ENCODE measurements at regions not wholly inside any gene's neighbourhood (a gene's known extent, or its start where the extent isn't known, plus 50 kb on each side); places are given as distances from the start of the nearest gene placed in this dataset.
A peak's percentile ranks its signal among the peaks of the same experiment; 100 is the strongest.

DNA sequence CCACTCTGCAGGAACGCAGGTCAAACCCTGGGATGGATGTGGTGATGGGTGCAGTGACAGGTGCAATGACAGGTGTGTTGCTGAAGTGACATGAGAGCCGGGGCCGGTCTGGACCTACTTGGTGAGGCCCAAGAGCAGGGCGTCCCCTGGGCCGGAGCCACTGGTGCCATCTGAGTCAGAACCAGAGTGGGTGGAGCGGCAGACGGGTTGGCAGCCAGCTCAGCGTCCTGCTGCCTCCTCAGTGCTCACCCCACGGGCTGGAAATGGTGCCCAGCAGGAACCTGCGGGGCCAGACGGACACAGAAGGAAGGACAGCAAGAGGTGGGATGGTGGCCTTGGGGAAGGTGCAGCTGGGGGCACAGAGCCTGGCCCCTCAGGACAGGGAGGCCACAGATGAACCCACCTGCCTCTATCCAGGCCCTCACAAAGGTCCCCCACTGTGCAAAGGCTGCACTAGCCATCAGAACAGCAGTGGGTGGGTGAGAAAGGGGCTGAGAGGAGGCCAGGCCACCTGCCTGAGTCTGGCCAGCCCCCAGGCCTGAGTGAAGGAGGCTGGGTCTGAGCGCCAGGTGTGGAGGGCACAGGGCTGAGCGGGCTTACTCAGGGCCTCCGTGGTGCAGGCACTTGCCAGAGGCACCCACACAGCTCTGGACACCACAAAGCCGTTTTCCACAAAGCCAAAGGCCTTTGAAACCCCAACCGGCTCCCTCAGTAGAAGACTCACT, 129.0 kb upstream of the PPP2R2D start:
- H3K4me1 Mint-ChIP-seq = peaks cover 17% of the 10 kb centered on the region
- no peak for TF ChIP-seq CTCF (conservative IDR thresholded peaks at IDR 0.05)
- no peak for DNase-seq (ENCODE audit: low read depth, low spot score)
- no peak overlapping the region for H3K4me3 Mint-ChIP-seq
- no peak overlapping the region for H3K27ac Mint-ChIP-seq (ENCODE audit: unreplicated experiment)
- peaks cover 8% of the 10 kb centered on the region for H3K9me3 Mint-ChIP-seq
- H3K36me3 Mint-ChIP-seq (ENCODE audit: low read depth) = peaks cover 7% of the 10 kb centered on the region
- no peaks in the 10 kb centered on the region for H3K27me3 Mint-ChIP-seq (ENCODE audit: low read depth)

- peaks cover 13% of the 10 kb centered on the region for H3K9me3 Mint-ChIP-seq
- H3K4me3 Mint-ChIP-seq = no peak overlapping the region
- no peak overlapping the region for H3K27ac Mint-ChIP-seq (ENCODE audit: unreplicated experiment)
- no peak for DNase-seq (ENCODE audit: low read depth, low spot score)
- H3K36me3 Mint-ChIP-seq (ENCODE audit: low read depth) = peaks cover 11% of the 10 kb centered on the region
- H3K27me3 Mint-ChIP-seq (ENCODE audit: low read depth) = no peaks in the 10 kb centered on the region
- peaks cover 17% of the 10 kb centered on the region for H3K4me1 Mint-ChIP-seq
- TF ChIP-seq CTCF (conservative IDR thresholded peaks at IDR 0.05) = no peak
These were observed 128.4 kb upstream of the PPP2R2D start for GRCh38 chr10:131772441-131772840.

- peak overlapping the region; percentile 62 for H3K27ac Mint-ChIP-seq (ENCODE audit: unreplicated experiment)
- no peaks in the 10 kb centered on the region for H3K27me3 Mint-ChIP-seq (ENCODE audit: low read depth)
- DNase-seq (ENCODE audit: low read depth, low spot score) = no peak
- H3K4me1 Mint-ChIP-seq = peaks cover 17% of the 10 kb centered on the region
- no peak for TF ChIP-seq CTCF (conservative IDR thresholded peaks at IDR 0.05)
- peaks cover 17% of the 10 kb centered on the region for H3K9me3 Mint-ChIP-seq
- H3K36me3 Mint-ChIP-seq (ENCODE audit: low read depth) = peaks cover 18% of the 10 kb centered on the region
- no peak overlapping the region for H3K4me3 Mint-ChIP-seq
These were observed 127.2 kb upstream of the PPP2R2D start for GRCh38 chr10:131773370-131774343.

GRCh38 chr10:131774681-131775085, 126.1 kb upstream of the PPP2R2D start:
- Mint-ChIP-seq H3K27ac (ENCODE audit: unreplicated experiment) (peak overlapping the region; percentile 19), H3K4me3 (no peak overlapping the region), H3K27me3 (ENCODE audit: low read depth) (no peaks in the 10 kb centered on the region), H3K36me3 (ENCODE audit: low read depth) (peaks cover 18% of the 10 kb centered on the region), H3K9me3 (peaks cover 14% of the 10 kb centered on the region), H3K4me1 (peaks cover 17% of the 10 kb centered on the region)
- DNase-seq (ENCODE audit: low read depth, low spot score) = no peak
- no peak for TF ChIP-seq CTCF (conservative IDR thresholded peaks at IDR 0.05)

GRCh38 chr10:131775433-131775832, 125.4 kb upstream of the PPP2R2D start:
- Mint-ChIP-seq H3K36me3 (ENCODE audit: low read depth) (peaks cover 18% of the 10 kb centered on the region), H3K4me3 (no peak overlapping the region), H3K9me3 (peaks cover 14% of the 10 kb centered on the region), H3K27ac (ENCODE audit: unreplicated experiment) (no peak overlapping the region), H3K27me3 (ENCODE audit: low read depth) (no peaks in the 10 kb centered on the region), H3K4me1 (peaks cover 17% of the 10 kb centered on the region)
- TF ChIP-seq CTCF (conservative IDR thresholded peaks at IDR 0.05) = no peak
- DNase-seq (ENCODE audit: low read depth, low spot score) = no peak

Measured in neural crest cell (in vitro differentiated cells).